GM23338 (cell line): ENCODE measurements at regions not wholly inside any gene's neighbourhood (a gene's known extent, or its start where the extent isn't known, plus 50 kb on each side); places are given as distances from the start of the nearest gene placed in this dataset.

Experiments used
- CREB1 ChIP-seq: fragments of 250-450 bp; sonication (Bioruptor Pico); IDR thresholded peaks from 2 replicates; pipeline ENCODE4 v1.5.0; 2020; ENCODE audit warnings: low read depth, mild to moderate bottlenecking, moderate library complexity
- EZH2 ChIP-seq: fragments of 200-600 bp; sonication (generic); IDR thresholded peaks from one replicate; pipeline ENCODE4 v1.8.0; 2017; ENCODE audit warnings: antibody characterized with exemption, mild to moderate bottlenecking, low read depth; ENCODE audit not compliant: unreplicated experiment
- EZH2phosphoT487 ChIP-seq: fragments of 200-600 bp; sonication (generic); IDR thresholded peaks from one replicate; pipeline ENCODE4 v1.8.1; 2018; ENCODE audit warnings: antibody characterized with exemption; ENCODE audit not compliant: unreplicated experiment
- JUNB ChIP-seq: IDR thresholded peaks from one replicate; pipeline ENCODE4 v1.6.1; 2016; ENCODE audit warnings: antibody characterized with exemption; ENCODE audit not compliant: unreplicated experiment
- NANOG ChIP-seq: IDR thresholded peaks from 2 replicates; pipeline ENCODE4 v1.6.1; 2016; ENCODE audit warnings: antibody characterized with exemption, borderline replicate concordance
- POLR2AphosphoS5 ChIP-seq: IDR thresholded peaks from 2 replicates; pipeline ENCODE4 v1.6.1; 2016; ENCODE audit warnings: antibody characterized with exemption, low read depth
- STAT1 ChIP-seq: IDR thresholded peaks from one replicate; pipeline ENCODE4 v1.6.1; 2016; ENCODE audit warnings: antibody characterized with exemption; ENCODE audit not compliant: unreplicated experiment
- ZNF114 ChIP-seq: fragments of 250-450 bp; sonication (Bioruptor Pico); IDR thresholded peaks from 2 replicates; pipeline ENCODE4 v1.5.0; 2020; ENCODE audit warnings: mild to moderate bottlenecking, moderate library complexity
- ZNF331 ChIP-seq: fragments of 250-450 bp; sonication (Bioruptor Pico); IDR thresholded peaks from 2 replicates; pipeline ENCODE4 v1.5.0; 2020; ENCODE audit warnings: low read depth, mild to moderate bottlenecking, moderate library complexity
- TF ChIP-seq, protein P1 (sequence below), 2 experiments: fragments of 200-600 bp in 1 of 2; sonication (generic) in 1 of 2; conservative IDR thresholded peaks; 2 replicates each; pipeline versions ENCODE4 v1.5.1 to v1.6.1; 2016 to 2017; ENCODE audit warnings: antibody characterized with exemption in 2 of 2, low read depth in 2 of 2, mild to moderate bottlenecking in 2 of 2, moderate library complexity in 1 of 2
- TF ChIP-seq, protein P2 (sequence below): IDR thresholded peaks from one replicate; pipeline ENCODE4 v1.6.1; 2018; ENCODE audit warnings: antibody characterized with exemption; ENCODE audit not compliant: unreplicated experiment
- TF ChIP-seq, protein P3 (sequence below): IDR thresholded peaks from 2 replicates; pipeline ENCODE4 v1.6.1; 2016; ENCODE audit warnings: antibody characterized with exemption
- TF ChIP-seq, protein P4 (sequence below): fragments of 250-450 bp; sonication (Bioruptor Pico); IDR thresholded peaks from 2 replicates; pipeline ENCODE4 v1.5.0; 2020; ENCODE audit warnings: mild to moderate bottlenecking, moderate library complexity

- no peak for TF ChIP-seq EZH2
- TF ChIP-seq, protein P1, sequence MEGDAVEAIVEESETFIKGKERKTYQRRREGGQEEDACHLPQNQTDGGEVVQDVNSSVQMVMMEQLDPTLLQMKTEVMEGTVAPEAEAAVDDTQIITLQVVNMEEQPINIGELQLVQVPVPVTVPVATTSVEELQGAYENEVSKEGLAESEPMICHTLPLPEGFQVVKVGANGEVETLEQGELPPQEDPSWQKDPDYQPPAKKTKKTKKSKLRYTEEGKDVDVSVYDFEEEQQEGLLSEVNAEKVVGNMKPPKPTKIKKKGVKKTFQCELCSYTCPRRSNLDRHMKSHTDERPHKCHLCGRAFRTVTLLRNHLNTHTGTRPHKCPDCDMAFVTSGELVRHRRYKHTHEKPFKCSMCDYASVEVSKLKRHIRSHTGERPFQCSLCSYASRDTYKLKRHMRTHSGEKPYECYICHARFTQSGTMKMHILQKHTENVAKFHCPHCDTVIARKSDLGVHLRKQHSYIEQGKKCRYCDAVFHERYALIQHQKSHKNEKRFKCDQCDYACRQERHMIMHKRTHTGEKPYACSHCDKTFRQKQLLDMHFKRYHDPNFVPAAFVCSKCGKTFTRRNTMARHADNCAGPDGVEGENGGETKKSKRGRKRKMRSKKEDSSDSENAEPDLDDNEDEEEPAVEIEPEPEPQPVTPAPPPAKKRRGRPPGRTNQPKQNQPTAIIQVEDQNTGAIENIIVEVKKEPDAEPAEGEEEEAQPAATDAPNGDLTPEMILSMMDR (conservative IDR thresholded peaks at IDR 0.05; ENCODE audit: low read depth in 2 of 2): no peak
- TF ChIP-seq, protein P2, sequence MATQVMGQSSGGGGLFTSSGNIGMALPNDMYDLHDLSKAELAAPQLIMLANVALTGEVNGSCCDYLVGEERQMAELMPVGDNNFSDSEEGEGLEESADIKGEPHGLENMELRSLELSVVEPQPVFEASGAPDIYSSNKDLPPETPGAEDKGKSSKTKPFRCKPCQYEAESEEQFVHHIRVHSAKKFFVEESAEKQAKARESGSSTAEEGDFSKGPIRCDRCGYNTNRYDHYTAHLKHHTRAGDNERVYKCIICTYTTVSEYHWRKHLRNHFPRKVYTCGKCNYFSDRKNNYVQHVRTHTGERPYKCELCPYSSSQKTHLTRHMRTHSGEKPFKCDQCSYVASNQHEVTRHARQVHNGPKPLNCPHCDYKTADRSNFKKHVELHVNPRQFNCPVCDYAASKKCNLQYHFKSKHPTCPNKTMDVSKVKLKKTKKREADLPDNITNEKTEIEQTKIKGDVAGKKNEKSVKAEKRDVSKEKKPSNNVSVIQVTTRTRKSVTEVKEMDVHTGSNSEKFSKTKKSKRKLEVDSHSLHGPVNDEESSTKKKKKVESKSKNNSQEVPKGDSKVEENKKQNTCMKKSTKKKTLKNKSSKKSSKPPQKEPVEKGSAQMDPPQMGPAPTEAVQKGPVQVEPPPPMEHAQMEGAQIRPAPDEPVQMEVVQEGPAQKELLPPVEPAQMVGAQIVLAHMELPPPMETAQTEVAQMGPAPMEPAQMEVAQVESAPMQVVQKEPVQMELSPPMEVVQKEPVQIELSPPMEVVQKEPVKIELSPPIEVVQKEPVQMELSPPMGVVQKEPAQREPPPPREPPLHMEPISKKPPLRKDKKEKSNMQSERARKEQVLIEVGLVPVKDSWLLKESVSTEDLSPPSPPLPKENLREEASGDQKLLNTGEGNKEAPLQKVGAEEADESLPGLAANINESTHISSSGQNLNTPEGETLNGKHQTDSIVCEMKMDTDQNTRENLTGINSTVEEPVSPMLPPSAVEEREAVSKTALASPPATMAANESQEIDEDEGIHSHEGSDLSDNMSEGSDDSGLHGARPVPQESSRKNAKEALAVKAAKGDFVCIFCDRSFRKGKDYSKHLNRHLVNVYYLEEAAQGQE: no peak
- TF ChIP-seq JUNB: no peak
- TF ChIP-seq POLR2AphosphoS5: no peak
- TF ChIP-seq CREB1 (CRISPR knock-in tag): no peak
- no peak for TF ChIP-seq ZNF114 (CRISPR knock-in tag)
- no peak for TF ChIP-seq NANOG
- TF ChIP-seq STAT1: no peak
- TF ChIP-seq, protein P3, sequence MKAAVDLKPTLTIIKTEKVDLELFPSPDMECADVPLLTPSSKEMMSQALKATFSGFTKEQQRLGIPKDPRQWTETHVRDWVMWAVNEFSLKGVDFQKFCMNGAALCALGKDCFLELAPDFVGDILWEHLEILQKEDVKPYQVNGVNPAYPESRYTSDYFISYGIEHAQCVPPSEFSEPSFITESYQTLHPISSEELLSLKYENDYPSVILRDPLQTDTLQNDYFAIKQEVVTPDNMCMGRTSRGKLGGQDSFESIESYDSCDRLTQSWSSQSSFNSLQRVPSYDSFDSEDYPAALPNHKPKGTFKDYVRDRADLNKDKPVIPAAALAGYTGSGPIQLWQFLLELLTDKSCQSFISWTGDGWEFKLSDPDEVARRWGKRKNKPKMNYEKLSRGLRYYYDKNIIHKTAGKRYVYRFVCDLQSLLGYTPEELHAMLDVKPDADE: no peak
- TF ChIP-seq EZH2phosphoT487: no peak
- TF ChIP-seq ZNF331 (CRISPR knock-in tag): no peak
- TF ChIP-seq, protein P4, sequence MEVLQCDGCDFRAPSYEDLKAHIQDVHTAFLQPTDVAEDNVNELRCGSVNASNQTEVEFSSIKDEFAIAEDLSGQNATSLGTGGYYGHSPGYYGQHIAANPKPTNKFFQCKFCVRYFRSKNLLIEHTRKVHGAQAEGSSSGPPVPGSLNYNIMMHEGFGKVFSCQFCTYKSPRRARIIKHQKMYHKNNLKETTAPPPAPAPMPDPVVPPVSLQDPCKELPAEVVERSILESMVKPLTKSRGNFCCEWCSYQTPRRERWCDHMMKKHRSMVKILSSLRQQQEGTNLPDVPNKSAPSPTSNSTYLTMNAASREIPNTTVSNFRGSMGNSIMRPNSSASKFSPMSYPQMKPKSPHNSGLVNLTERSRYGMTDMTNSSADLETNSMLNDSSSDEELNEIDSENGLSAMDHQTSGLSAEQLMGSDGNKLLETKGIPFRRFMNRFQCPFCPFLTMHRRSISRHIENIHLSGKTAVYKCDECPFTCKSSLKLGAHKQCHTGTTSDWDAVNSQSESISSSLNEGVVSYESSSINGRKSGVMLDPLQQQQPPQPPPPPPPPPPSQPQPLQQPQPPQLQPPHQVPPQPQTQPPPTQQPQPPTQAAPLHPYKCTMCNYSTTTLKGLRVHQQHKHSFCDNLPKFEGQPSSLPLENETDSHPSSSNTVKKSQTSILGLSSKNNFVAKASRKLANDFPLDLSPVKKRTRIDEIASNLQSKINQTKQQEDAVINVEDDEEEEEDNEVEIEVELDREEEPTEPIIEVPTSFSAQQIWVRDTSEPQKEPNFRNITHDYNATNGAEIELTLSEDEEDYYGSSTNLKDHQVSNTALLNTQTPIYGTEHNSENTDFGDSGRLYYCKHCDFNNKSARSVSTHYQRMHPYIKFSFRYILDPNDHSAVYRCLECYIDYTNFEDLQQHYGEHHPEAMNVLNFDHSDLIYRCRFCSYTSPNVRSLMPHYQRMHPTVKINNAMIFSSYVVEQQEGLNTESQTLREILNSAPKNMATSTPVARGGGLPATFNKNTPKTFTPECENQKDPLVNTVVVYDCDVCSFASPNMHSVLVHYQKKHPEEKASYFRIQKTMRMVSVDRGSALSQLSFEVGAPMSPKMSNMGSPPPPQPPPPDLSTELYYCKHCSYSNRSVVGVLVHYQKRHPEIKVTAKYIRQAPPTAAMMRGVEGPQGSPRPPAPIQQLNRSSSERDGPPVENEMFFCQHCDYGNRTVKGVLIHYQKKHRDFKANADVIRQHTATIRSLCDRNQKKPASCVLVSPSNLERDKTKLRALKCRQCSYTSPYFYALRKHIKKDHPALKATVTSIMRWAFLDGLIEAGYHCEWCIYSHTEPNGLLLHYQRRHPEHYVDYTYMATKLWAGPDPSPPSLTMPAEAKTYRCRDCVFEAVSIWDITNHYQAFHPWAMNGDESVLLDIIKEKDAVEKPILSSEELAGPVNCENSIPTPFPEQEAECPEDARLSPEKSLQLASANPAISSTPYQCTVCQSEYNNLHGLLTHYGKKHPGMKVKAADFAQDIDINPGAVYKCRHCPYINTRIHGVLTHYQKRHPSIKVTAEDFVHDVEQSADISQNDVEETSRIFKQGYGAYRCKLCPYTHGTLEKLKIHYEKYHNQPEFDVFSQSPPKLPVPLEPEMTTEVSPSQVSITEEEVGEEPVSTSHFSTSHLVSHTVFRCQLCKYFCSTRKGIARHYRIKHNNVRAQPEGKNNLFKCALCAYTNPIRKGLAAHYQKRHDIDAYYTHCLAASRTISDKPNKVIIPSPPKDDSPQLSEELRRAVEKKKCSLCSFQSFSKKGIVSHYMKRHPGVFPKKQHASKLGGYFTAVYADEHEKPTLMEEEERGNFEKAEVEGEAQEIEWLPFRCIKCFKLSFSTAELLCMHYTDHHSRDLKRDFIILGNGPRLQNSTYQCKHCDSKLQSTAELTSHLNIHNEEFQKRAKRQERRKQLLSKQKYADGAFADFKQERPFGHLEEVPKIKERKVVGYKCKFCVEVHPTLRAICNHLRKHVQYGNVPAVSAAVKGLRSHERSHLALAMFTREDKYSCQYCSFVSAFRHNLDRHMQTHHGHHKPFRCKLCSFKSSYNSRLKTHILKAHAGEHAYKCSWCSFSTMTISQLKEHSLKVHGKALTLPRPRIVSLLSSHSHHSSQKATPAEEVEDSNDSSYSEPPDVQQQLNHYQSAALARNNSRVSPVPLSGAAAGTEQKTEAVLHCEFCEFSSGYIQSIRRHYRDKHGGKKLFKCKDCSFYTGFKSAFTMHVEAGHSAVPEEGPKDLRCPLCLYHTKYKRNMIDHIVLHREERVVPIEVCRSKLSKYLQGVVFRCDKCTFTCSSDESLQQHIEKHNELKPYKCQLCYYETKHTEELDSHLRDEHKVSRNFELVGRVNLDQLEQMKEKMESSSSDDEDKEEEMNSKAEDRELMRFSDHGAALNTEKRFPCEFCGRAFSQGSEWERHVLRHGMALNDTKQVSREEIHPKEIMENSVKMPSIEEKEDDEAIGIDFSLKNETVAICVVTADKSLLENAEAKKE: no peak
These were observed 352.5 kb upstream of the C2CD4B start for GRCh38 chr15:62517541-62517940.
